HCT116 (cell line): ENCODE measurements at regions not wholly inside any gene's neighbourhood (a gene's known extent, or its start where the extent isn't known, plus 50 kb on each side); places are given as distances from the start of the nearest gene placed in this dataset.

Source experiments
- ATAC-seq: fragments of 200-7000 bp; cut with Tn5 transposase; 2 replicates; pipeline ENCODE4 v1.9.1; 2020; ENCODE audit warnings: mild to moderate bottlenecking, moderate library complexity
- BruUV-seq: library from RNA; stranded (reverse); fragments of 400-500 nt; replicated peaks from 2 replicates; lab custom pipeline; 2021; lab: Mats Ljungman, UMichigan
- CTCF ChIA-PET: fragments of 300-600 bp; sonication (Branson Sonifier 250); formaldehyde crosslinking; loops from one replicate; lab custom pipeline; 2021; ENCODE audit warnings: antibody characterized with exemption; lab: Charles Lee
- POLR2A ChIA-PET: fragments of 300-600, 350-600 bp; sonication (Branson Sonifier 250); formaldehyde crosslinking; loops from one replicate; lab custom pipeline; 2021; ENCODE audit warnings: antibody characterized with exemption; lab: Charles Lee
- RAD21 ChIA-PET, 2 experiments: fragments of 300-600 bp; sonication (Branson Sonifier 250); formaldehyde crosslinking; loops; one replicate each; lab custom pipeline; 2023; ENCODE audit warnings: low total read pairs in 2 of 2; ENCODE audit not compliant: uncharacterized antibody in 2 of 2, unreplicated experiment in 2 of 2, low non-redundant PET in 1 of 2; lab: Charles Lee
- DNase-seq: peaks from one replicate; pipeline ENCODE4 v3.0.0-alpha.2; 2010; ENCODE audit warnings: low read depth, low spot score
- H2AFZ ChIP-seq: fragments of 200-600 bp; shearing (Covaris generic), sonication (generic); 2 replicates; pipeline ENCODE4 v1.6.1; 2017; ENCODE audit warnings: low read depth, mixed run types, mixed read lengths, antibody characterized with exemption, low read length; ENCODE audit not compliant: poor library complexity, severe bottlenecking
- H3K27ac ChIP-seq: 2 replicates; pipeline ENCODE4 v1.5.1; 2012; ENCODE audit warnings: low read depth, low read length
- H3K27me3 ChIP-seq: fragments of 200-600 bp; sonication (generic); 2 replicates; pipeline ENCODE4 v1.6.1; 2016; ENCODE audit warnings: mixed run types, low read length, mixed read lengths; ENCODE audit not compliant: insufficient read depth
- H3K36me3 ChIP-seq, 2 experiments: fragments of 200-500 bp in 1 of 2; fragments of 200-600 bp in 1 of 2; sonication (Bioruptor generic) in 1 of 2; sonication (generic) in 1 of 2; 2 replicates each; pipeline versions ENCODE4 v1.5.1 to v1.6.1; 2014 to 2016; ENCODE audit warnings: low read length in 2 of 2, inconsistent platforms in 1 of 2, mixed read lengths in 1 of 2, mixed run types in 1 of 2; ENCODE audit not compliant: insufficient read depth in 2 of 2, control insufficient read depth in 1 of 2
- H3K4me1 ChIP-seq, 2 experiments: fragments of 200-600 bp in 1 of 2; sonication (generic) in 1 of 2; 2 replicates each; pipeline versions ENCODE4 v1.5.1 to v1.6.1; 2012 to 2017; ENCODE audit warnings: low read length in 2 of 2, inconsistent platforms in 1 of 2, mild to moderate bottlenecking in 1 of 2, mixed read lengths in 1 of 2, mixed run types in 1 of 2, moderate library complexity in 1 of 2; ENCODE audit not compliant: insufficient read depth in 2 of 2, control insufficient read depth in 1 of 2
- H3K4me2 ChIP-seq: fragments of 200-600 bp; sonication (generic); 2 replicates; pipeline ENCODE4 v1.6.1; 2017; ENCODE audit warnings: mixed run types, low read length, mixed read lengths
- H3K4me3 ChIP-seq, 2 experiments: fragments of 200-600 bp in 1 of 2; sonication (generic) in 1 of 2; replicated peaks in 1 of 2; 2 replicates each; pipeline ENCODE4 v1.5.1; 2011 to 2016; ENCODE audit warnings: low read length in 2 of 2, control low read depth in 1 of 2, low read depth in 1 of 2, mild to moderate bottlenecking in 1 of 2, mixed read lengths in 1 of 2, mixed run types in 1 of 2
- H3K79me2 ChIP-seq: fragments of 200-600 bp; sonication (generic); 2 replicates; pipeline ENCODE4 v1.6.1; 2017; ENCODE audit warnings: mild to moderate bottlenecking, mixed run types, low read length, moderate library complexity, mixed read lengths; ENCODE audit not compliant: insufficient read depth
- H3K9ac ChIP-seq: fragments of 200-600 bp; sonication (generic); 2 replicates; pipeline ENCODE4 v1.6.1; 2016; ENCODE audit warnings: low read length, mixed read lengths
- H3K9me2 ChIP-seq: fragments of 200-600 bp; sonication (generic), shearing (Covaris generic); 2 replicates; pipeline ENCODE4 v1.6.1; 2017; ENCODE audit warnings: mixed run types, mild to moderate bottlenecking, moderate library complexity; ENCODE audit not compliant: insufficient read depth
- H3K9me3 ChIP-seq, 2 experiments: fragments of 200-500 bp in 1 of 2; fragments of 200-600 bp in 1 of 2; sonication (Bioruptor generic) in 1 of 2; sonication (generic) in 1 of 2; 2 replicates each; pipeline ENCODE4 v1.6.1; 2014 to 2017; ENCODE audit warnings: low read length in 2 of 2, mixed read lengths in 2 of 2, inconsistent platforms in 1 of 2, low read depth in 1 of 2, mild to moderate bottlenecking in 1 of 2, mixed run types in 1 of 2, moderate library complexity in 1 of 2; ENCODE audit not compliant: control insufficient read depth in 1 of 2, insufficient read depth in 1 of 2
- H4K20me1 ChIP-seq: fragments of 200-600 bp; sonication (generic), shearing (Covaris generic); 2 replicates; pipeline ENCODE4 v1.6.1; 2017; ENCODE audit warnings: mixed run types, mild to moderate bottlenecking, moderate library complexity; ENCODE audit not compliant: insufficient read depth
- CBX3 ChIP-seq: IDR thresholded peaks from 2 replicates; pipeline ENCODE4 v1.6.1; 2012; ENCODE audit warnings: low read depth
- CTCF ChIP-seq, 3 experiments: fragments of 200-600 bp in 1 of 3; sonication (generic) in 1 of 3; IDR thresholded peaks in 2 of 3; conservative IDR thresholded peaks in 1 of 3; 2 replicates each; pipeline ENCODE4 v1.5.1; 2012 to 2017; ENCODE audit warnings: low read depth in 2 of 3, low read length in 2 of 3, antibody characterized with exemption in 1 of 3, borderline replicate concordance in 1 of 3, control low read depth in 1 of 3, mild to moderate bottlenecking in 1 of 3, mixed read lengths in 1 of 3, mixed run types in 1 of 3, moderate library complexity in 1 of 3; ENCODE audit not compliant: insufficient read depth in 1 of 3
- EGR1 ChIP-seq: IDR thresholded peaks from 2 replicates; pipeline ENCODE4 v1.6.1; 2012; ENCODE audit warnings: low read depth
- EZH2 ChIP-seq: fragments of 200-600 bp; sonication (generic); IDR thresholded peaks from 2 replicates; pipeline ENCODE4 v1.6.1; 2017; ENCODE audit warnings: antibody characterized with exemption, mixed run types
- EZH2phosphoT487 ChIP-seq: fragments of 200-600 bp; IDR thresholded peaks from 2 replicates; pipeline ENCODE4 v1.6.1; 2018; ENCODE audit warnings: antibody characterized with exemption, borderline replicate concordance
- FOSL1 ChIP-seq: IDR thresholded peaks from 2 replicates; pipeline ENCODE4 v1.6.1; 2012; ENCODE audit warnings: low read depth
- JUND ChIP-seq: IDR thresholded peaks from 2 replicates; pipeline ENCODE4 v1.6.1; 2012
- MAX ChIP-seq: IDR thresholded peaks from 2 replicates; pipeline ENCODE4 v1.6.1; 2012
- POLR2A ChIP-seq: IDR thresholded peaks from 2 replicates; pipeline ENCODE4 v1.7.0; 2011; ENCODE audit warnings: borderline replicate concordance; ENCODE audit not compliant: insufficient read depth, insufficient read length; ENCODE audit errors: extremely low read depth
- POLR2AphosphoS5 ChIP-seq: IDR thresholded peaks from 2 replicates; pipeline ENCODE4 v1.6.1; 2011; ENCODE audit warnings: mild to moderate bottlenecking, low read depth, low read length, moderate library complexity
- RAD21 ChIP-seq: IDR thresholded peaks from 2 replicates; pipeline ENCODE4 v1.6.1; 2012; ENCODE audit warnings: low read depth, mild to moderate bottlenecking
- REST ChIP-seq: IDR thresholded peaks from 2 replicates; pipeline ENCODE4 v1.6.1; 2012; ENCODE audit warnings: low read depth
- SP1 ChIP-seq: IDR thresholded peaks from 2 replicates; pipeline ENCODE4 v1.6.1; 2012; ENCODE audit warnings: low read depth
- SRF ChIP-seq: IDR thresholded peaks from 2 replicates; pipeline ENCODE4 v1.6.1; 2012; ENCODE audit warnings: low read depth
- TCF7L2 ChIP-seq: IDR thresholded peaks from 2 replicates; pipeline ENCODE4 v1.7.0; 2011; ENCODE audit warnings: borderline replicate concordance, inconsistent platforms; ENCODE audit not compliant: insufficient read depth, insufficient read length; ENCODE audit errors: extremely low read depth
- YY1 ChIP-seq: IDR thresholded peaks from 2 replicates; pipeline ENCODE4 v1.6.1; 2011; ENCODE audit warnings: low read length, low read depth, moderate library complexity, mild to moderate bottlenecking; ENCODE audit not compliant: insufficient replicate concordance; ENCODE audit errors: extremely low read depth
- ZBTB33 ChIP-seq: IDR thresholded peaks from 2 replicates; pipeline ENCODE4 v1.6.1; 2011; ENCODE audit warnings: mild to moderate bottlenecking, low read length, moderate library complexity; ENCODE audit not compliant: insufficient replicate concordance; ENCODE audit errors: extremely low read depth
- intact Hi-C: fragments of 100-400 bp; cut with micrococcal nuclease; formaldehyde crosslinking; loops from 2 replicates; pipeline ENCODE4 v1.10.0; 2022

GRCh38 chr3:154931484-154931883 lies 148.6 kb upstream of the MME start:
- ChIA-PET CTCF (no interaction called here), POLR2A (no interaction called here), RAD21 (no interaction called here)
- H3K9ac ChIP-seq = no peak overlapping the region
- H2AFZ ChIP-seq = no peak overlapping the region
- no peak overlapping the region for H3K4me2 ChIP-seq
- H3K36me3 ChIP-seq = no peaks in the 10 kb centered on the region
- intact Hi-C loops = no loop called here
- no peaks in the 10 kb centered on the region for H3K9me3 ChIP-seq
- TF ChIP-seq SRF (no peak), YY1 (no peak), EGR1 (no peak), CBX3 (no peak), FOSL1 (no peak), EZH2phosphoT487 (no peak), RAD21 (no peak), POLR2AphosphoS5 (no peak), REST (no peak), POLR2A (no peak), EZH2 (no peak), JUND (no peak), ZBTB33 (no peak), TCF7L2 (no peak), MAX (no peak), CTCF (IDR thresholded peaks at IDR 0.05 in 2 of 3, conservative IDR thresholded peaks at IDR 0.05 in 1 of 3; ENCODE audit: borderline replicate concordance in 1 of 3, insufficient read depth in 1 of 3, low read depth in 2 of 3, low read length in 2 of 3) (no peak), SP1 (no peak)
- ATAC-seq (no peak), DNase-seq (no peak)
- H3K4me1 ChIP-seq = no peaks in the 10 kb centered on the region
- no peaks in the 10 kb centered on the region for H3K9me2 ChIP-seq
- H3K4me3 ChIP-seq = no peak overlapping the region
- no peaks in the 10 kb centered on the region for H3K27me3 ChIP-seq
- H4K20me1 ChIP-seq = no peaks in the 10 kb centered on the region
- BruUV-seq = no TSS peak
- H3K27ac ChIP-seq = no peak overlapping the region
- H3K79me2 ChIP-seq = no peaks in the 10 kb centered on the region
